HFFc6 (cell line): ENCODE measurements at regions not wholly inside any gene's neighbourhood (a gene's known extent, or its start where the extent isn't known, plus 50 kb on each side); places are given as distances from the start of the nearest gene placed in this dataset.

Experiments
- DNase-seq: peaks from one replicate; pipeline ENCODE4 v3.0.0-alpha.2; 2018
- H3K27ac Mint-ChIP-seq: 2 replicates; pipeline ENCODE4 v1.8.0; 2020; ENCODE audit warnings: mild to moderate bottlenecking, mixed read lengths
- H3K27me3 Mint-ChIP-seq: 2 replicates; pipeline ENCODE4 v1.8.0; 2021; ENCODE audit warnings: mild to moderate bottlenecking, moderate library complexity, mixed read lengths; ENCODE audit not compliant: insufficient read depth
- H3K36me3 Mint-ChIP-seq: 2 replicates; pipeline ENCODE4 v1.8.0; 2021; ENCODE audit warnings: low read depth, mixed read lengths
- H3K4me1 Mint-ChIP-seq: 2 replicates; pipeline ENCODE4 v1.8.0; 2020; ENCODE audit warnings: low read depth, mixed read lengths
- H3K4me3 Mint-ChIP-seq: 2 replicates; pipeline ENCODE4 v1.8.0; 2020; ENCODE audit warnings: mild to moderate bottlenecking, moderate library complexity, mixed read lengths
- H3K9me3 Mint-ChIP-seq: 2 replicates; pipeline ENCODE4 v1.8.0; 2020; ENCODE audit warnings: mild to moderate bottlenecking, mixed read lengths
- CTCF ChIP-seq: fragments of 200-600 bp; sonication (generic); IDR thresholded peaks from 2 replicates; pipeline ENCODE4 v1.5.0; 2021; ENCODE audit warnings: antibody characterized with exemption, mild to moderate bottlenecking

GRCh38 chr15:95097361-95097760, 866.0 kb downstream of the MCTP2 start:
- no peak for DNase-seq
- Mint-ChIP-seq H3K27me3 (no peaks in the 10 kb centered on the region), H3K27ac (no peak overlapping the region), H3K36me3 (no peaks in the 10 kb centered on the region), H3K4me1 (no peaks in the 10 kb centered on the region), H3K9me3 (no peaks in the 10 kb centered on the region), H3K4me3 (no peak overlapping the region)
- no peak for TF ChIP-seq CTCF

GRCh38 chr15:95105229-95105628, 873.9 kb downstream of the MCTP2 start:
- Mint-ChIP-seq H3K9me3 (no peaks in the 10 kb centered on the region), H3K36me3 (no peaks in the 10 kb centered on the region)
- peak; percentile 60 for DNase-seq

GRCh38 chr15:95106801-95107200, 875.4 kb downstream of the MCTP2 start:
- no peaks in the 10 kb centered on the region; the same call in 1 of the 2 replicates for H3K9me3 Mint-ChIP-seq
- no peak for TF ChIP-seq CTCF
- H3K4me1 Mint-ChIP-seq, result peaks cover 14% of the 10 kb centered on the region
- DNase-seq, result no peak
- H3K27me3 Mint-ChIP-seq, result no peaks in the 10 kb centered on the region
- no peak overlapping the region for H3K4me3 Mint-ChIP-seq
- H3K36me3 Mint-ChIP-seq, result no peaks in the 10 kb centered on the region
- H3K27ac Mint-ChIP-seq, result no peak overlapping the region

More at GRCh38 chr15:95105229-95105628, 873.9 kb downstream of the MCTP2 start:
- no peak overlapping the region for H3K4me3 Mint-ChIP-seq
- H3K27me3 Mint-ChIP-seq, result no peaks in the 10 kb centered on the region
- H3K4me1 Mint-ChIP-seq, result peaks cover 14% of the 10 kb centered on the region
- TF ChIP-seq CTCF, result no peak
- peak overlapping the region; percentile 12; the same call in 1 of the 2 replicates for H3K27ac Mint-ChIP-seq

GRCh38 chr15:95108673-95109072, 877.3 kb downstream of the MCTP2 start:
- peaks cover 14% of the 10 kb centered on the region for H3K4me1 Mint-ChIP-seq
- no peak for TF ChIP-seq CTCF
- H3K9me3 Mint-ChIP-seq, result no peaks in the 10 kb centered on the region; the same call in 1 of the 2 replicates
- no peaks in the 10 kb centered on the region for H3K27me3 Mint-ChIP-seq
- H3K36me3 Mint-ChIP-seq, result no peaks in the 10 kb centered on the region
- H3K27ac Mint-ChIP-seq, result no peak overlapping the region
- DNase-seq, result no peak
- H3K4me3 Mint-ChIP-seq, result no peak overlapping the region

GRCh38 chr15:95111969-95112368, 880.6 kb downstream of the MCTP2 start:
- no peaks in the 10 kb centered on the region; the same call in 1 of the 2 replicates for H3K9me3 Mint-ChIP-seq
- TF ChIP-seq CTCF, result no peak
- no peaks in the 10 kb centered on the region for H3K4me1 Mint-ChIP-seq
- no peak overlapping the region for H3K4me3 Mint-ChIP-seq
- H3K36me3 Mint-ChIP-seq, result no peaks in the 10 kb centered on the region
- H3K27me3 Mint-ChIP-seq, result no peaks in the 10 kb centered on the region
- no peak overlapping the region for H3K27ac Mint-ChIP-seq
- no peak for DNase-seq

- Mint-ChIP-seq H3K4me3 (no peak overlapping the region), H3K4me1 (no peaks in the 10 kb centered on the region), H3K27ac (no peak overlapping the region), H3K36me3 (no peaks in the 10 kb centered on the region), H3K27me3 (no peaks in the 10 kb centered on the region), H3K9me3 (no peaks in the 10 kb centered on the region; the same call in 1 of the 2 replicates)
- no peak for DNase-seq
- TF ChIP-seq CTCF, result no peak
These were observed 881.7 kb downstream of the MCTP2 start for GRCh38 chr15:95113041-95113440.
